Right forelimb (tissue), 1 donor: ENCODE measurements at regions not wholly inside any gene's neighbourhood (a gene's known extent, or its start where the extent isn't known, plus 50 kb on each side); places are given as distances from the start of the nearest gene placed in this dataset.

Source experiments
- DNase-seq: peaks from one replicate; pipeline ENCODE4 v3.0.0-alpha.2; 2018

DNA sequence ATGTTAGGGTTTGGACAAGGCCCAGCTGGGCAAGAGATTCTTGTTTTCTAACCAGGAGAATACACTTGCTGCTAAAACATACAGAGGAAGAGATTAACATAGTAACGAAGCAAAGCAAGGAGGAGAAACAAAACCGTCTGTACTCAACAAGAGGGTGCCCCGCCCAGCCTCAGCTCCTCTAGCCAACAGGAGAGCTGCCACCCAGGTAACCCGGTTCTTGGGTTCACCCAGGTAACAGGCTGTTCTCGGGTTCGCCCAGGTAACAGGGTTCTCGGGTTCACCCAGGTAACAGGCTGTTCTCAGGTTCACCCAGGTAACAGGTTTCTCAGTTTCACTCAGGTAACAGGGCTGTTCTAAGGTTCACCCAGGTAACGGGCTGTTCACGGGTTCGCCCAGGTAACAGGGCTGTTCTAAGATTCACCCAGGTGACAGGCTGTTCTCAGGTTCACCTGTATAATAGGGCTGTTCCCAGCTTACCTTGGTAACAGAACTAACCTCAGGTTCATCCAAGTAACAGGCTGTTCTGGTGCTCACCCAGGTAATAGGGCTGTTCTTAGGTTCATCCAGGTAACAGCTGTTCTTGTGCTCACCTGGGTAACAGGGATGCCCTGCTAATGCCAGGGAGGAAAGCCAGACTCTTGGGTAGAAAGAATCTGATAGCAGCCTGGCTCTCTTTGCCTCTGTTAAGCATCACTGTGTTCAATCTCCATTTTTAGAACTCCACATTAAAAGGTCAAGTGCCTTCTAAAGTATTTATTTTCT, 271.6 kb downstream of the SYK start:
- no peak for DNase-seq

DNA sequence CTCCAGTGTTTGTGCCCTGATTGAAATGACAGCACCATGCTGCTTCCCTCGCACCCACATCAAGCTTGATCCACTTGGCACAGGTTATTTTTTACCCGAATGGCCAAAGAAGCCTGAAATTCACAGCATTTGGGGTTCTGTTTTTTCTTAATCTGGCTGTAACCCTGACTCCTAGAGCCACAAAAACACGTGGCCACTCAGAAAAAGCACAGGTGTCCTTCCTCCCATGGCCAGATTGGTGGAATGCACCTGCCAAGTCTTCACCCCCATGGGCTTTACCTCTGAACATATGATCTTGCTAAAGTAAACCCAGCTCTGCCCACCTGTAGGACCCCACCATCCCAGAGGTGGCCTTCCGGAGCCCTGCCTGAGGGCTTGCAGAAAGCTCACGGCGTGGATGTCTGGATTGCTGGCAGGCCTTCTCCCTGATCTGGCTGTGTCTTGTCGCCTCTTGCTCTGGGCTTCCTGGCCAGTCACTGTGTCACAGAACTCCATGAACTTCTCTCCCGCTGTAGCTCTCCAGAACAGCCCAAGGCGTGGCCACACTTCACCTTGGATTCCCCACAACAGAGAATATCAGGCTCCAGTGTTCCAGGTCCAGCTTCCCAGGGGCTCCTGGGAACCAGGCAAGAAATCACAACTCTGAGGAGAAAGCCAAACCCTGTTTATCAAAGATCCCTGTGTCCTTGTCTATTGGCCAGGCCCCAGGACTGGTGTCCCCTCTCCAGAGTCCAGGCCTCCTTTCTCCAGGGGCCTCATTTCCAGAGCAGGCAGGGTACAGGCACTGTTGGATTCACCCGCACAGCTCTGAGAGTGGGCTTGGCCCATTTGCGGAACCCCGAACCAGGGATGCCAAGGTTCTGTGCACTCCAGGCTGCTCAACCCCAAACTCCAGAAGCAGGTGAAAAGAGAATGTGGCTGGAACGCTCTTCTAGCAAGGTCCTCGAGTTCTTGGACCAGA, 272.5 kb downstream of the SYK start:
- no peak for DNase-seq

DNA sequence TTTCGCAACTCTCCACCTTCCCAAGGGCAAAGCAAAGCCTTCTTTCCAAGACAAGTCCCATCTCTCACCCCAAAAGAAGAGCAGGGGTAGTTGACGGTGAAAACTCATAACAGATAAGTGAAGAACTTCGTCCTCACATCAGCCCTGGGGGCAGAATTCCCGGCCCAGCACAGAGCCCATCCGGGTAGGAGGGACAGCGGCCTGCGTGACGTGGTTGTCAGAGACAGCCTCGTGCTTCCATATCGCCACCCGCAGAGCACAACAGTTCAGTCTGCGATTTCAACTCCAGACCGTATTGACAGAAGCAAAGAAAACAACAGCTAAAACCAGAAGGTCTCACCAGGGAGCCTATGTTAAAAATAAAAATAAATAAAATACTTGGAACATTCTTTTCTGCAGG, 273.2 kb downstream of the SYK start:
- DNase-seq = no peak

DNA sequence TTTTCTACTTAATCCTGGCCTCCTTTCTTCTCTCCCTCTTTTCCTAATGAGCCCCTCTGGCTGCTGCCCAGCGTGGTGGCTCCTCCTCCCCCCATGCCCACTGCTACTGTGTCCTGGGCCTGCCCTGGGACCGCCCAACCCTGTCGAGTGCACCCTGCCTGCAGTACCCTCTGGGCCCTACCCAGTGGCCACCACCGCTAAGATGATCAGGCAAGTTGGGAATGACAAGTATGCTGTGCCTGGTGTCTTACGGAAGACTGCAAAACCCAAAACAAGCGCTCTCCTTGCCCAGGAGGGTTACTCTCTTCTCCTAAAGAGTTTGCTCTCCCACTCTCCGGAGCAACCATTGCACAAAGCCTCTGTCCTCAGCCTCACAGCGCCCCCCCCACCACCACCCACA, 273.7 kb downstream of the SYK start:
- no peak for DNase-seq

DNA sequence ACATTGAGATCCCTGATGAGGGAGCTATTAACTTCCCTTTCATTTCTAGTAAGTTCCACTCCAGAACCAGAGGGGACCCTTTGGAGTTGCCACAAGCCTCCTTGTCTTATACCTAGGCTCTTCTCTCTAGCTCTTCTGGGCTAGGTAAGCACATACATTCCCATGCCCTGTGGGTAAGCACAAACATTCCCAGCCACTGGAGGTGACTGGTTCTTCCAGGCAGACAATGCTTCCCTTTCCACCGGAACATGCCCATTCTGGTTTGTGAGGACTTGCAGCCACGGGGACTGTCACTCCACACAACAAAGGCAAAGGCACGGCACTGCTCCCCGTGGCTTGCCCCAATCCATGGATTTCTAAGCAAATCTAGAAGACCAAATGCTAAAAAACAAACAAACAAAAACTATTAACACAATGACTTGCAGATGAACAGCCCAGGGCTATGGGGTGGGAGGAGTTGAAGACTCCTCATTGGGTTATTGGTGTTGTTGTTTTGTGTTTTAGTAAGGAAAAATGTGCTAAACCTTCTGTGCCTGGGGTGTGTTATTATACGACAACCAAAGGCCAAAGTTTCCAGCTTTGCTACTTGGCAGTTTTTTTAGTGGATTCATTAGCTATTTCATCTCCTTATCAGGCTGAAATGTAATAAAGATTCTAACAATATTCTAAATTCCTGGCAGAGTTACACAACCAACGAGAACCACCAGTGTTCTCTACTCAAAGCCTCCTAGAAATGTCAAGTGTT, 276.2 kb downstream of the SYK start:
- no peak for DNase-seq

DNA sequence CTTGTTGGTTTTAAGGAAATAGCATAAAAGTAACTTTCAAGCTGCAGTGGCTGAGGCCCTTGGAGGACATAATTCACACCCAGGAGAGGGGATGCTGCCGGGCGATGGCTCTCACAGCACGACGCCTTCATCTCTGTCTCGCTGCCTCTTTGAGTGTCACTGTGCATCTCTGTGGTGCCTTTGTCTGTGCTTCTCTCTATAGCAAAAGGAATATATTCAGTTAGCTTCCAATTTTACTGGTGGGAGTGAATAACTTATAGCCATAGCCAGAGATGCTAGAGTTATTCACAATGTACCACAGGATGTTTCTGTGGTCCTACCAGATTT, 276.7 kb downstream of the SYK start:
- DNase-seq = no peak

DNA sequence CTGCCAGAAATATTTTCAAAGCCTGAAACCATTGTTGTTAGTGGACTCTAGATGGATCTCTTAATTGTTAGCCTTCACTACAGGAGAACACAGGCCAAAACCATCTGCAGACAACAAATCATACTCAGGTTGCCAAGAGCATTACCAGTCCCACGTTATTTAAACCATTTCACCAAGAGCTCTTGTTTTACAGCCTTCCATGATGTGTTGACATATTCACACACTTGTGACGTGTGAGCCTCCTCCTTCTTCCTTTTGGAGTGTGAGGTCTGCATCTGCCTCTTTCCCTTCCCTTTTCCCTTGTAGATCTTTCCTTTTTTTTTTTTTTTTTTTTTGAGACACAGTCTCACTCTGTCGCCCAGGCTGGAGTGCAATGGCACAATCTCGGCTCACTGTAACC, 279.0 kb downstream of the AUH start:
- no peak for DNase-seq

DNA sequence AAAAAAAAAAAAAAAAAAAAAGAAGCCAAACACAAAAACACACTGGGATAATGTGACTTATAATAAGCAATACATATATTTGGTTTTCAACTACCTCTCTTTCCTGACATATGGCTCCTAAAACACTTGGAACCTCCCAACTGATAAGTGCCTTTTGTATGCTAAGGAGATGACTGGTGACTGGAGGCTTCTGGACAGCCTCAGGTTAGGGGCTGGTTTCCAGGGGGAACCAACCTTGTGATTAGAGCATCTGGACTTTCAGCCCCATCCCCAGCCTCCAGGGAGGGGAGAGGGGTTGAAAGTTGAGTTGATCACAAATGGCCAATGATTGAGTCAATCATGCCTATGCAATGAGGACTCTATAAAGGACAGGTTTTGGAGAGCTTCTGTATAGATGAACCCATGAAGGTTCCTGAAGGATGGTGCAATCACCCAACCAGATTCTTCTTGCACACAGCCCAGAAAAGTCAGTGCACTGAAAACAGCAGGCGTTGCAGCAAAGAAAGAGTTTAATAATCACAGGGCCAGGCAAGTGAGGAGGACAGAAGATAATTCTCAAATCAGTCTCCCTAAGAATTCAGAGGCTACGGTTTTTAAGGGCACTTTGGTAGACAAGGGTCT, 276.7 kb downstream of the AUH start:
- no peak for DNase-seq

DNA sequence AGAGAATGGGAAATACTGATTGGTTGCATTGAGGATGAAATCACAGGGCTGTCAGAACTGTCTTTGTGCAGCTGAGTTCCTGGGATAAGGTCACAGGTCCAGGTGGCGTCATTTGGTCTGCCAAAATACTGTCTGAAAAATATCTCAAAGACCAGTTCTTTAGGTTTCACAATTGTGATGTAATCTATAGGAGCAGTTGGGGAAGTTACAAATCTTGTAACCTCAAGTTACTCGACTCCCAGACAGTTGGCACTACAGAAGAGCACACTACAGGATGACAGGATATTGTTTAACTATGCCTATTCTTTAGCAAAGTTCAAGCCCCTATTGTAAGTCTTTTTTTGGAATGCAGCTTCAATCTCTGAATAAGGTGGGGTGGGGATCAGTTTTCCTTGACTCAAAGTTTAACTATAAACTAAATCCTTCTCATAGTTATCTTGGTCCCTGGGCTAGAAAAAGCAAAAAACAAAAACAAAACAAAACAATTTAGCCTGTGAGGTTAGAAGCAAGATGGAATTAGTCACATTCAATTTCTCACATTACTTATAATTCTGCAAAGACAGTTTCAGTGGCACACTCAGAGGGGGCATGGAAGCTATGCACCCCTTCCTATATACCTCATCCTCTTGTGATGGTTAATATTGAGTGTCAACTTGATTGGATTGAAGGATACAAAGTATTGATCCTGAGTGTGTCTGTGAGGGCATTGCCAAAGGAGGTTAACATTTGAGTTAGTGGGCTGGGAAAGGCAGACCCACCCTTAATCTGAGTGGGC, 276.0 kb downstream of the AUH start:
- DNase-seq = no peak

DNA sequence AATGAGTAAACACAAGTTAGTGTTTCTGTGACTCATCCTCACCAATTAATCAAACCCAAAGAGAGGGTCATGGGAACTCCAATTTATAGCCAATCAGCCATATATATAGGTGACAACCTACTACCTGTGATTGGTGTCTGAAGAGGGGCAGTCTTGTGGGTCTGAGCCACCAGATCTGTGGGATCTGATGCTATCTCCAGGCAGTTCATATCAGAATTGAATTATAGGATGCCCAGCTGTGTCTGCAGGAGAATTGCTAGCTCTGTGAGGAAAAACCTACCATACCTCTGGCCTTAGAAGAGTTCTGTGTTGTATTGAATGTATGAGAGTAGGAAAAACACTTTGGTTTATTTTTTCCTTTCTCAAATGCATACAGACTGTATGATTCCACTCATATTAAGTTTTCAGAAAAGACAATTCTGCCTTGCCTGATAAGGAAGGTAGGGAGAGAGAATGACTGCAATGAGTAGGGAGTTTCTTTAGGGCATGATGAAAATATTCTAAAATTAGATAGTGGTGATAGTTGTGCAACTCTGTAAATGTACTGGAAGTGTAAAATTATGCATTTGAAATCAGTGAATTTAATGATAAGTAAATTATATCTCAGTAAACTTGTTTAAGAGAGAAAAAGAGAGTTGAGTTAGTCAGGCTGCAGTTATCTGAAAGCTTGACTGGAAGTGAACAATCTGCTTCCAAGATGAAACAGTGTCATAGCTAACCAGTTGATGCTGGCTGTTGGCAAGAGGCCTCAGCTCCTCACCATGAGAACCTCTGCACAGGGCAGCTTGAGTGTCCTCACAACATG, 274.9 kb downstream of the AUH start:
- DNase-seq = no peak

DNA sequence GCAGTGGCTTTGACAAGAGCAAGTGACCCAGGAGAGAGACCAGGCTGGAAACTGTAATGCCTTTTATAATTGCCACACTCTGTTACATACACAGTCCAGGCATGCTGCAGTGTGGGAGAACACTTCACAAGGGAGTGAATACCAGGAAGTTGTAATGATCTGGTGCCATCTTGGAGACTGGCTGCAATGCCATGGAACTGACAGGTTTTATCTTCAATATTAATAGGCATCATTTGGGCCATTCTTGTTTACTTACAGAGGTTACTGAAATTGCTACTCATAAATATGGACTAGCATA, 274.3 kb downstream of the AUH start:
- no peak for DNase-seq

DNA sequence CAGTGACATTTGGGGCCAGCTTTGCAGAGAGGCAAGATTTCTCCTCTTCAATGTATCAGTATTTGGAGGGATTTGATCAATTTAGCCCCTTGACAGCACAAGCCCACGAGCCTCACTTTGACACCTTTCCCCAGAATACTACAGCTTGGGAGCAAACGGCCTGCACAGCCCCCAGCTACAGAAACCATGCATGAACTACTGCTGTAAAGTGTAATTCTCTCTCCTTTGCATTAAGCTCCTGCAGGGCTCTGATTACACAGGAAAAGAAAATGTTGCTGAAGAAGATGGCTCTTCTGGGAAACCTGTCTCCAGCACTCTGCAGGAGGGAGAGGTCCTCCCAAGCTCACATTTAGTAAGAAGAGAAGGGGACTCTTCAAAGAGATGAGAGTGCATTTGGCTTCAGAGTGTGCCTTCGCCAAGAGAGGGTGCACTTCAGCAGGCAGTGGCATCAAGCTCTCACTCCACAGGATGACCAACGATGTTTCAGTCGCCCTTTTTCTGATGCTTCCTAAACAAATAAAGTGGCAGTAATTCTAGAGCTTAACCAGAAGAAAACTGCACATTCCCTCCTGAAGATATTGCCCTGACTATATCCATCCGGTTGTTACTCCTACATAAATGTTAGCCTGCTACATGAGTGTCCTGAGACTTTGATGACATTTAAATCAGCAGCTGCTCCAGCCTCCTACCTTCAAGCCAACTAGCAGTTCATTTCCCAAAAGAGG, 272.2 kb downstream of the AUH start:
- no peak for DNase-seq

DNA sequence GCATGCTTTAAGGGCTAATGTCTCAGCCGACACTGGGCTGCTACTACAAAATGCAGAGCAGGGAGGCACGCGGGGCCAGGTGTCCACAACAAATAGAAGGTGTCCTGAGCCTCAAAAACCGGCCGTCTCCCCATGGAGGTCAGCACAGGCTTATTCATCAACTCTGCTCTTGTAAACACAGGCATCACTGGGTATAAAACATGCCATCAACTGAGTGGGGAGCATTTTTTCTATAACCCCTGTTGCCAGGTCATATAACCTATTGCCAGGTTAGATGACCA, 271.6 kb downstream of the AUH start:
- DNase-seq = no peak

DNA sequence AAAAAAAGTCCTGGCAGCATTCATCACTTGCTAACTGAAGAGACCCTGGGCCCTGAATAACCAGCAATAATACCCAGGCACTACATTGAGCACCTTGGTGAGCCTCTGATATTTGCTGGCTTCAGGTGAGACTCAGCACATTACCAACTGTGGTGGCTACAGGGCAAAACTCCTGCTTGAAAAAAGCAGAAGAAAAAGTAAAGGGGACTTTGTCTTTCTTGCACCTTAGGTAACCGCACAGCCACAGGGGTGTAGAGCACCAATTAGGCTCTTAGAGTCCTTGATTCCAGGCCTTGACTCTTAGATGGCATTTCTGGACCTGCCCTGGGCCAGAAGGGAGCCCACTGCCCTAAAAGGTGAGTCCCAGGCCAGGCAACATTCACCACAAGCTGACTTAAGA, 269.5 kb downstream of the AUH start:
- DNase-seq = no peak

DNA sequence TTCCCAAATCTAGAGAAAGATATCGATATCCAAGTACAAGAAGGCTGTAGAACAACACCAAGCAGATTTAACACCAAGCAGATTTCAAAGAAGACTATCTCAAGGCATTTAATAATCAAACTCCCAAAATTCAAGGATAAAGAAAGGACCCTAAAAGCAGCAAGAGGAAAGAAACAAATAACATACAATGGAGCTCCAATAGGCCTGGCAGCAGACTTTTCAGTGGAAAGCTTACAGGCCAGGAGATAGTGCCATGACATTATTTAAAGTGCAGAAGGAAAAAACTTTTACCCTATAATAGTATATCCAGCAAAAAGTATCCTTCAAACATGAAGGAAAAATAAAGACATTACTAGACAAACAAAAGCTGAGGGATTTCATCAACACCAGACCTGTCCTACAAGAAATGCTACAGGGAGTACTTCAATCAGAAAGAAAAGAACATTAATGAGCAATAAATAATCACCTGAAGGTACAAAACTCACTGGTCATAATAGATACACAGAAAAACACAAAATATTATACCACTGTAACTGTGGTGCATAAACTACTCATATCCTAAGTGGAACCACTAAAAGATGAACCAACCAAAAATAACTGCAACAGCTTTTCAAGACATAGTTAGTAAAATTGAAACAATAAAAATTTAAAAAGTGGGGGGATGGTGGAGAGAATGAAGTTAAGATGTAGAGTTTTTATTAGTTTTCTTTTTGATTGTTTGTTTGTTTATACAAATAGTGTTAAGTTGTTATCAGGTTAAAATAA, 267.2 kb downstream of the AUH start:
- DNase-seq = no peak

DNA sequence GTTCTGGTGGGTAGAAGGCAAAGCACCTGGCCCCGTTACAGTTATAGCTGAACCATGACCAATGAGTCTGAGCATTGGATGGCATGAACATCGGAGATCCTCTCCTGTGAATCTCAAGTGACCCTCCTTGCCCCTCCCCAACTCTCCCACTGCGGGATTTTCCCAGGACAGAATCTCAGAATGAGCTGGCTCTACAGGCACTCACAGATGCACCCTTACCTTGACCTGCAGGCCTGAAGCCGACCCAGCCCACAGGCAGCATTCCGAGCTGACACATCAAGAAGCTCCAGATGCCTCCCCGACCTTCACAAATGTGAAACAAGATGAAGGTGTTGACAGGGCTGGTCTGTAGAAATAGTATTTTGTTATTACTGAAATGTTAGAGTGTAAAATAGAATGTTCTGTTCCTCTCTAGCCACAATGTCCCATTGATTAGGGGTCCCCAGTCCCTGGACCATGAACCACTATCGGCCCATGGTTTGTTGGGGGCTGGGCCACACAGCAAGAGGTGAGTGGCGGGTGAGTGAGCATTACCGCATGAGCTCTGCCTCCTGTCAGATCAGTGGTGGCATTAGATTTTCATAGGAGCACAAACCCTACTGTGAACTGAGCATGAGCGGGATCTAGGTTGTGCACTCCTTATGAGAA, 263.4 kb downstream of the AUH start:
- no peak for DNase-seq

DNA sequence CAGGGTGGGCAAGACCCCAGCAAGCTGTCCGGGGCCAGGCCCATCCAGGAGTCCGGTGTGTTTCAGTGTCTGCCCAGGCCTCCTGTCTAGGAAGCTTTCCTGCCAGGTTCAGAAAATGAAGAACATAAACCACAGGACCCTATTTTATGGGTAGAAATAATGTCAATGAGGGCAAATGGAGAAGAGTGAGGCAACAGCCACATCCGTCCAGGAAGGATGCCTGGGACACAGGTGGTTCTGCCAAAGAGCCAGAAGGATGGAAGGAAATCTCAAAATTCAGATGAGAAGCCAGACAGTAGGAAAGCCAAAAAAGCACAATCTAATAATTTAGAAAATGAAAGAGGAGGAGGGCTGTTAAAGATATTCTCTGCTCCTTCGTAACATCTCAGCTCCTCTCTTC, 262.3 kb downstream of the AUH start:
- no peak for DNase-seq

DNA sequence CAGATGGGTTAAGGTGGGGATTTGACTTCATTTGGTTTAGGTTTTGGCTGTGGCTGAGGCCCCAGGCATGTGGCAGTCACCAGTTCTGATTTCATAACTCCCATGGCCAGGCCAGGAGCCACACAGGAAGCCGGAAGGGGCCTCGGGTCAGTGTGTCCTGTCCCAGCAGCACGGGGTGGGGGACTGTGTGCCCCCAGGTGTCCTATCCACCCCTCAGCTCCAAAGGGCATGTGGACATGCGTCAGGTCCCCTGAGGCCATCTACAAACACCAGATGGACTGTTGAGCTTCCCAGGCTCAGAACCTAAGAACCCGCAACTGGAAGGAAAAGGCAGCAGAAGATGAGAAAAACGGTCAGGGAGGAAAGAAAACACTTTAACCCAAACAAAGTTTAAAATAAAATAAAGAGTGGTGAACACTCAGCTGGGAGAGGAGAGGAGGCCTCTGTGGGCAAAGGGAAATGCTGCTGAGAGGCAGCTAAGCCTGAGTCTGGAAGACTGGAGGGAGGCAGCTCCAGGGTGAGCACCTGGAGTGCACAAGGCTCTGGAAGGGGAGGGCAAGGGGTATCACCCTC, 260.8 kb downstream of the AUH start:
- no peak for DNase-seq

DNA sequence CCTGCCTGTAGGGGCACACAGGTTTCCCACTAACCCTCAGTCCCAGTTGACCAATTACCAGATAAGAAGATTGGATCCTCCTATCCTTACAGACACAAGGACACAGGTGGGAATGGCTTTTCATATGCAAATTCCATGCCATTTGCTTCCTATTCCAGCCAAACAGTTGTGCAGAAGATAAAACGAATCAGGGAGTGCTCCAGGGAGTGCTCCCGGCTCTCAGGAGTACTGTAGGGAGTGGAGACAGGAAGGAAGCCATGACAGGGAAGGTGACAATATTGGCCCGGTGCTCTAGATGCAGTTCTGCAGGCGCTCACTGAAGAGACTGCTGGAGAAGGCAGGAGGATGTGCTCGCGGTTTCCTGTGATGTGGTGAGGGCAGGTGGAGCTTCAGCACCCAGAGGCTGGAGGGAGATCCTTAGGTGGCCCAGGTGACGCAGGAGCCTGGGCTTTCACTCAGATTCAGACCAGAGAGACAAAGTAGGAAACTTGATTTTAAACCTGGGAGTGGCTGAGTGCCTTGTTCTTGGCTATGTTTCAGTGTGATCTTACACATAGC, 260.0 kb downstream of the AUH start:
- DNase-seq = no peak
